K562 (cell line): ENCODE measurements at regions not wholly inside any gene's neighbourhood (a gene's known extent, or its start where the extent isn't known, plus 50 kb on each side); places are given as distances from the start of the nearest gene placed in this dataset.

Experiments used
- CREB1 ChIP-seq, 2 experiments: sonication (generic) in 1 of 2; formaldehyde crosslinking in 1 of 2; IDR thresholded peaks; 2 replicates each; pipeline versions ENCODE4 v1.6.1 to v1.8.0; 2012 to 2022; ENCODE audit warnings: inconsistent platforms in 1 of 2, mild to moderate bottlenecking in 1 of 2, missing genetic modification reagents in 1 of 2, moderate library complexity in 1 of 2
- MAFG ChIP-seq: fragments of 450-650 bp; conservative IDR thresholded peaks from 2 replicates; pipeline ENCODE4 v1.6.1; 2016; ENCODE audit warnings: missing genetic modification characterization, missing compliant biosample characterization
- NR1H2 ChIP-seq: sonication (generic); formaldehyde crosslinking; IDR thresholded peaks from 2 replicates; pipeline ENCODE4 v1.4.0; 2020; ENCODE audit warnings: mild to moderate bottlenecking, missing genetic modification reagents
- POLR2AphosphoS5 ChIP-seq: IDR thresholded peaks from 2 replicates; pipeline ENCODE4 v1.6.1; 2011; ENCODE audit warnings: mild to moderate bottlenecking, low read depth, low read length, moderate library complexity; ENCODE audit not compliant: control insufficient read depth, insufficient read depth
- TF ChIP-seq, protein P1 (sequence below), 3 experiments: IDR thresholded peaks in 2 of 3; conservative IDR thresholded peaks in 1 of 3; 2 replicates each; pipeline ENCODE4 v1.5.1; 2011 to 2012; ENCODE audit warnings: low read length in 3 of 3, mild to moderate bottlenecking in 3 of 3, control low read depth in 2 of 3, improper control_type of control experiment in 1 of 3, inconsistent platforms in 1 of 3, low read depth in 1 of 3, mixed read lengths in 1 of 3, moderate library complexity in 1 of 3; ENCODE audit not compliant: insufficient read depth in 2 of 3
- TF ChIP-seq, protein P2 (sequence below): fragments of 200-600 bp; sonication (generic); IDR thresholded peaks from one replicate; pipeline ENCODE4 v1.6.1; 2012; ENCODE audit warnings: mild to moderate bottlenecking, low read depth, low read length, inconsistent platforms

DNA sequence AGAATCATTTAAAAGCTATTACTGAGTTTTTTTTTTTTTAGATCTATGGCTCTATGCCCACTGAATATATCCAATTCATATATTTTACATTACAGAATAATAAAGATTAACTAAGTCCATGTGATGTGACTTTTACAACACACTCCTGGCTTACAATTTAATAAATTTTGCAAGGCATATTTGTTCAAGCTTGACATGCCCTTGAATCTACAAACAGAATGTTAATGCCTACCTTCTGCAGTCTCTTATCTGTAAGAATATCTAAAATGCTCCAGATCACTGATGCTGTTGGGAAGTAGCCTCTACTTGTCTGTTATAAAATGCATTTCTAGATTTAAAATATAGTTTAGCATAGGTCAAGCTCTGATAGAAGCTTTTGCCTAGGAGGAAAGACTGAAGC is 100.7 kb upstream of the RASGEF1B start:
- TF ChIP-seq MAFG (tag) (no peak), CREB1 (IDR thresholded peaks at IDR 0.05) (no peak), CREB1 (CRISPR knock-in tag; IDR thresholded peaks at IDR 0.05) (no peak), POLR2AphosphoS5 (no peak), NR1H2 (CRISPR knock-in tag) (no peak)
- TF ChIP-seq, protein P1, sequence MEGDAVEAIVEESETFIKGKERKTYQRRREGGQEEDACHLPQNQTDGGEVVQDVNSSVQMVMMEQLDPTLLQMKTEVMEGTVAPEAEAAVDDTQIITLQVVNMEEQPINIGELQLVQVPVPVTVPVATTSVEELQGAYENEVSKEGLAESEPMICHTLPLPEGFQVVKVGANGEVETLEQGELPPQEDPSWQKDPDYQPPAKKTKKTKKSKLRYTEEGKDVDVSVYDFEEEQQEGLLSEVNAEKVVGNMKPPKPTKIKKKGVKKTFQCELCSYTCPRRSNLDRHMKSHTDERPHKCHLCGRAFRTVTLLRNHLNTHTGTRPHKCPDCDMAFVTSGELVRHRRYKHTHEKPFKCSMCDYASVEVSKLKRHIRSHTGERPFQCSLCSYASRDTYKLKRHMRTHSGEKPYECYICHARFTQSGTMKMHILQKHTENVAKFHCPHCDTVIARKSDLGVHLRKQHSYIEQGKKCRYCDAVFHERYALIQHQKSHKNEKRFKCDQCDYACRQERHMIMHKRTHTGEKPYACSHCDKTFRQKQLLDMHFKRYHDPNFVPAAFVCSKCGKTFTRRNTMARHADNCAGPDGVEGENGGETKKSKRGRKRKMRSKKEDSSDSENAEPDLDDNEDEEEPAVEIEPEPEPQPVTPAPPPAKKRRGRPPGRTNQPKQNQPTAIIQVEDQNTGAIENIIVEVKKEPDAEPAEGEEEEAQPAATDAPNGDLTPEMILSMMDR (IDR thresholded peaks at IDR 0.05 in 2 of 3, conservative IDR thresholded peaks at IDR 0.05 in 1 of 3; ENCODE audit: insufficient read depth in 2 of 3, low read depth in 1 of 3, low read length in 3 of 3) = no peak
- TF ChIP-seq, protein P2, sequence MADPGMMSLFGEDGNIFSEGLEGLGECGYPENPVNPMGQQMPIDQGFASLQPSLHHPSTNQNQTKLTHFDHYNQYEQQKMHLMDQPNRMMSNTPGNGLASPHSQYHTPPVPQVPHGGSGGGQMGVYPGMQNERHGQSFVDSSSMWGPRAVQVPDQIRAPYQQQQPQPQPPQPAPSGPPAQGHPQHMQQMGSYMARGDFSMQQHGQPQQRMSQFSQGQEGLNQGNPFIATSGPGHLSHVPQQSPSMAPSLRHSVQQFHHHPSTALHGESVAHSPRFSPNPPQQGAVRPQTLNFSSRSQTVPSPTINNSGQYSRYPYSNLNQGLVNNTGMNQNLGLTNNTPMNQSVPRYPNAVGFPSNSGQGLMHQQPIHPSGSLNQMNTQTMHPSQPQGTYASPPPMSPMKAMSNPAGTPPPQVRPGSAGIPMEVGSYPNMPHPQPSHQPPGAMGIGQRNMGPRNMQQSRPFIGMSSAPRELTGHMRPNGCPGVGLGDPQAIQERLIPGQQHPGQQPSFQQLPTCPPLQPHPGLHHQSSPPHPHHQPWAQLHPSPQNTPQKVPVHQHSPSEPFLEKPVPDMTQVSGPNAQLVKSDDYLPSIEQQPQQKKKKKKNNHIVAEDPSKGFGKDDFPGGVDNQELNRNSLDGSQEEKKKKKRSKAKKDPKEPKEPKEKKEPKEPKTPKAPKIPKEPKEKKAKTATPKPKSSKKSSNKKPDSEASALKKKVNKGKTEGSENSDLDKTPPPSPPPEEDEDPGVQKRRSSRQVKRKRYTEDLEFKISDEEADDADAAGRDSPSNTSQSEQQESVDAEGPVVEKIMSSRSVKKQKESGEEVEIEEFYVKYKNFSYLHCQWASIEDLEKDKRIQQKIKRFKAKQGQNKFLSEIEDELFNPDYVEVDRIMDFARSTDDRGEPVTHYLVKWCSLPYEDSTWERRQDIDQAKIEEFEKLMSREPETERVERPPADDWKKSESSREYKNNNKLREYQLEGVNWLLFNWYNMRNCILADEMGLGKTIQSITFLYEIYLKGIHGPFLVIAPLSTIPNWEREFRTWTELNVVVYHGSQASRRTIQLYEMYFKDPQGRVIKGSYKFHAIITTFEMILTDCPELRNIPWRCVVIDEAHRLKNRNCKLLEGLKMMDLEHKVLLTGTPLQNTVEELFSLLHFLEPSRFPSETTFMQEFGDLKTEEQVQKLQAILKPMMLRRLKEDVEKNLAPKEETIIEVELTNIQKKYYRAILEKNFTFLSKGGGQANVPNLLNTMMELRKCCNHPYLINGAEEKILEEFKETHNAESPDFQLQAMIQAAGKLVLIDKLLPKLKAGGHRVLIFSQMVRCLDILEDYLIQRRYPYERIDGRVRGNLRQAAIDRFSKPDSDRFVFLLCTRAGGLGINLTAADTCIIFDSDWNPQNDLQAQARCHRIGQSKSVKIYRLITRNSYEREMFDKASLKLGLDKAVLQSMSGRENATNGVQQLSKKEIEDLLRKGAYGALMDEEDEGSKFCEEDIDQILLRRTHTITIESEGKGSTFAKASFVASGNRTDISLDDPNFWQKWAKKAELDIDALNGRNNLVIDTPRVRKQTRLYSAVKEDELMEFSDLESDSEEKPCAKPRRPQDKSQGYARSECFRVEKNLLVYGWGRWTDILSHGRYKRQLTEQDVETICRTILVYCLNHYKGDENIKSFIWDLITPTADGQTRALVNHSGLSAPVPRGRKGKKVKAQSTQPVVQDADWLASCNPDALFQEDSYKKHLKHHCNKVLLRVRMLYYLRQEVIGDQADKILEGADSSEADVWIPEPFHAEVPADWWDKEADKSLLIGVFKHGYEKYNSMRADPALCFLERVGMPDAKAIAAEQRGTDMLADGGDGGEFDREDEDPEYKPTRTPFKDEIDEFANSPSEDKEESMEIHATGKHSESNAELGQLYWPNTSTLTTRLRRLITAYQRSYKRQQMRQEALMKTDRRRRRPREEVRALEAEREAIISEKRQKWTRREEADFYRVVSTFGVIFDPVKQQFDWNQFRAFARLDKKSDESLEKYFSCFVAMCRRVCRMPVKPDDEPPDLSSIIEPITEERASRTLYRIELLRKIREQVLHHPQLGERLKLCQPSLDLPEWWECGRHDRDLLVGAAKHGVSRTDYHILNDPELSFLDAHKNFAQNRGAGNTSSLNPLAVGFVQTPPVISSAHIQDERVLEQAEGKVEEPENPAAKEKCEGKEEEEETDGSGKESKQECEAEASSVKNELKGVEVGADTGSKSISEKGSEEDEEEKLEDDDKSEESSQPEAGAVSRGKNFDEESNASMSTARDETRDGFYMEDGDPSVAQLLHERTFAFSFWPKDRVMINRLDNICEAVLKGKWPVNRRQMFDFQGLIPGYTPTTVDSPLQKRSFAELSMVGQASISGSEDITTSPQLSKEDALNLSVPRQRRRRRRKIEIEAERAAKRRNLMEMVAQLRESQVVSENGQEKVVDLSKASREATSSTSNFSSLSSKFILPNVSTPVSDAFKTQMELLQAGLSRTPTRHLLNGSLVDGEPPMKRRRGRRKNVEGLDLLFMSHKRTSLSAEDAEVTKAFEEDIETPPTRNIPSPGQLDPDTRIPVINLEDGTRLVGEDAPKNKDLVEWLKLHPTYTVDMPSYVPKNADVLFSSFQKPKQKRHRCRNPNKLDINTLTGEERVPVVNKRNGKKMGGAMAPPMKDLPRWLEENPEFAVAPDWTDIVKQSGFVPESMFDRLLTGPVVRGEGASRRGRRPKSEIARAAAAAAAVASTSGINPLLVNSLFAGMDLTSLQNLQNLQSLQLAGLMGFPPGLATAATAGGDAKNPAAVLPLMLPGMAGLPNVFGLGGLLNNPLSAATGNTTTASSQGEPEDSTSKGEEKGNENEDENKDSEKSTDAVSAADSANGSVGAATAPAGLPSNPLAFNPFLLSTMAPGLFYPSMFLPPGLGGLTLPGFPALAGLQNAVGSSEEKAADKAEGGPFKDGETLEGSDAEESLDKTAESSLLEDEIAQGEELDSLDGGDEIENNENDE = no peak
